Trophoblast cell (in vitro differentiated cells and primary cell): ENCODE measurements at regions not wholly inside any gene's neighbourhood (a gene's known extent, or its start where the extent isn't known, plus 50 kb on each side); places are given as distances from the start of the nearest gene placed in this dataset.

ENCODE experiments used
- DNase-seq, 2 donors: peaks; one replicate each; pipeline ENCODE4 v3.0.0-alpha.2; 2016
- H2AFZ ChIP-seq: 2 replicates; pipeline ENCODE4 v1.6.1; 2013; ENCODE audit warnings: low read length, moderate library complexity, mild to moderate bottlenecking; ENCODE audit not compliant: insufficient read depth, poor library complexity
- H2AK5ac ChIP-seq: 2 replicates; pipeline ENCODE4 v1.6.1; 2013; ENCODE audit warnings: mild to moderate bottlenecking, low read length
- H2BK120ac ChIP-seq: 2 replicates; pipeline ENCODE4 v1.6.1; 2013; ENCODE audit warnings: low read length, mild to moderate bottlenecking, moderate library complexity; ENCODE audit not compliant: insufficient read depth, poor library complexity
- H2BK12ac ChIP-seq: 2 replicates; pipeline ENCODE4 v1.6.1; 2013; ENCODE audit warnings: mild to moderate bottlenecking, low read length, moderate library complexity
- H2BK5ac ChIP-seq: 2 replicates; pipeline ENCODE4 v1.6.1; 2013; ENCODE audit warnings: low read length, low read depth, moderate library complexity, mild to moderate bottlenecking; ENCODE audit not compliant: poor library complexity
- H3K14ac ChIP-seq: 2 replicates; pipeline ENCODE4 v1.6.1; 2013; ENCODE audit warnings: mild to moderate bottlenecking, low read length
- H3K18ac ChIP-seq: 2 replicates; pipeline ENCODE4 v1.6.1; 2013; ENCODE audit warnings: mild to moderate bottlenecking, low read length
- H3K23ac ChIP-seq: 2 replicates; pipeline ENCODE4 v1.6.1; 2013; ENCODE audit warnings: low read length
- H3K27ac ChIP-seq: 2 replicates; pipeline ENCODE4 v1.5.1; 2013; ENCODE audit warnings: low read depth, mild to moderate bottlenecking, inconsistent platforms, low read length, moderate library complexity
- H3K27me3 ChIP-seq: 2 replicates; pipeline ENCODE4 v1.6.1; 2013; ENCODE audit warnings: inconsistent platforms, mild to moderate bottlenecking, low read length, moderate library complexity; ENCODE audit not compliant: insufficient read depth
- H3K36me3 ChIP-seq, 2 experiments: 1 replicate in 1 of 2; 2 replicates in 1 of 2; pipeline ENCODE4 v1.6.1; 2013; ENCODE audit warnings: low read length in 2 of 2, mild to moderate bottlenecking in 2 of 2, moderate library complexity in 1 of 2; ENCODE audit not compliant: insufficient read depth in 2 of 2, control insufficient read depth in 1 of 2
- H3K4ac ChIP-seq: 2 replicates; pipeline ENCODE4 v1.6.1; 2013; ENCODE audit warnings: low read depth, mild to moderate bottlenecking, low read length, moderate library complexity
- H3K4me1 ChIP-seq, 2 experiments: 1 replicate in 1 of 2; 2 replicates in 1 of 2; pipeline ENCODE4 v1.6.1; 2013; ENCODE audit warnings: low read length in 2 of 2, mild to moderate bottlenecking in 2 of 2, moderate library complexity in 1 of 2; ENCODE audit not compliant: insufficient read depth in 2 of 2, control insufficient read depth in 1 of 2
- H3K4me2 ChIP-seq: 2 replicates; pipeline ENCODE4 v1.6.1; 2013; ENCODE audit warnings: inconsistent platforms, mild to moderate bottlenecking, low read length, moderate library complexity
- H3K4me3 ChIP-seq: 2 replicates; pipeline ENCODE4 v1.5.1; 2013; ENCODE audit warnings: mild to moderate bottlenecking, low read depth, low read length, inconsistent platforms
- H3K79me1 ChIP-seq: one replicate; pipeline ENCODE4 v1.6.1; 2013; ENCODE audit warnings: low read length
- H3K79me2 ChIP-seq: 2 replicates; pipeline ENCODE4 v1.6.1; 2013; ENCODE audit warnings: low read length, mild to moderate bottlenecking; ENCODE audit not compliant: control insufficient read depth, insufficient read depth, poor library complexity
- H3K9ac ChIP-seq: 2 replicates; pipeline ENCODE4 v1.6.1; 2013; ENCODE audit warnings: mild to moderate bottlenecking, low read length
- H3K9me3 ChIP-seq: 2 replicates; pipeline ENCODE4 v1.6.1; 2013; ENCODE audit warnings: low read depth, mild to moderate bottlenecking, control low read depth, inconsistent platforms, low read length; ENCODE audit not compliant: insufficient read depth
- H4K12ac ChIP-seq: 2 replicates; pipeline ENCODE4 v1.6.1; 2013; ENCODE audit warnings: low read depth, mild to moderate bottlenecking, low read length, moderate library complexity
- H4K8ac ChIP-seq: 2 replicates; pipeline ENCODE4 v1.6.1; 2013; ENCODE audit warnings: low read depth, mild to moderate bottlenecking, low read length, moderate library complexity
- H4K91ac ChIP-seq: one replicate; pipeline ENCODE4 v1.6.1; 2013; ENCODE audit warnings: low read depth, mild to moderate bottlenecking, low read length, moderate library complexity
- WGBS: extraction: QIAGEN DNeasy Blood & Tissue Kit; methylation state at CpG from one replicate; pipeline ENCODE4 v1.1.7; 2013; ENCODE audit warnings: missing lambda C conversion rate; ENCODE audit not compliant: insufficient read length, insufficient coverage; ENCODE audit errors: extremely low coverage; 5-methylcytosine and 5-hydroxymethylcytosine counted together

GRCh38 chr9:38285236-38285635 lies 107.3 kb upstream of the ALDH1B1 start:
- no peak overlapping the region for H4K91ac ChIP-seq
- no peak overlapping the region for H4K8ac ChIP-seq
- H3K18ac ChIP-seq: no peak overlapping the region
- H3K14ac ChIP-seq: no peak overlapping the region
- H3K4me2 ChIP-seq: no peak overlapping the region
- no peaks in the 10 kb centered on the region for H3K79me2 ChIP-seq
- H2AK5ac ChIP-seq: no peak overlapping the region
- no peak overlapping the region for H4K12ac ChIP-seq
- no peak overlapping the region for H3K27ac ChIP-seq
- no peak overlapping the region for H3K9ac ChIP-seq
- no peak overlapping the region for H3K23ac ChIP-seq
- peaks cover 3 to 6% of the 10 kb centered on the region in 2 experiments for H3K4me1 ChIP-seq
- no peak overlapping the region for H2BK5ac ChIP-seq
- no peaks in the 10 kb centered on the region for H3K27me3 ChIP-seq
- H3K4me3 ChIP-seq: no peak overlapping the region
- WGBS: no CpG with 5 or more reads among the region's 2 CpGs
- no peak for DNase-seq
- H2BK120ac ChIP-seq: no peak overlapping the region
- H2BK12ac ChIP-seq: no peak overlapping the region
- H3K36me3 ChIP-seq: no peaks in the 10 kb centered on the region
- no peak overlapping the region for H2AFZ ChIP-seq
- no peaks in the 10 kb centered on the region for H3K79me1 ChIP-seq
- H3K4ac ChIP-seq: no peak overlapping the region
- no peaks in the 10 kb centered on the region for H3K9me3 ChIP-seq

- no CpG with 5 or more reads among the region's 10 CpGs for WGBS
- no peak for DNase-seq
Observed at GRCh38 chr9:38284588-38285051, 107.9 kb upstream of the ALDH1B1 start.

GRCh38 chr9:38284039-38284575 lies 108.4 kb upstream of the ALDH1B1 start:
- Histone ChIP-seq H3K4me3 (no peak overlapping the region), H3K79me2 (no peaks in the 10 kb centered on the region), H3K36me3 (no peaks in the 10 kb centered on the region), H2BK12ac (no peak overlapping the region), H2AFZ (no peak overlapping the region), H4K8ac (no peak overlapping the region), H3K27me3 (no peaks in the 10 kb centered on the region), H3K23ac (no peak overlapping the region), H2BK5ac (no peak overlapping the region), H3K18ac (no peak overlapping the region), H3K14ac (no peak overlapping the region), H3K9me3 (no peaks in the 10 kb centered on the region), H3K27ac (no peak overlapping the region), H4K91ac (no peak overlapping the region), H3K9ac (no peak overlapping the region), H3K4me2 (no peak overlapping the region), H3K79me1 (no peaks in the 10 kb centered on the region), H2AK5ac (no peak overlapping the region), H2BK120ac (no peak overlapping the region), H4K12ac (no peak overlapping the region), H3K4me1 (peaks cover 3 to 6% of the 10 kb centered on the region in 2 experiments), H3K4ac (no peak overlapping the region)
- DNase-seq: no peak
- WGBS: no CpG with 5 or more reads among the region's 9 CpGs

More at GRCh38 chr9:38284588-38285051, 107.9 kb upstream of the ALDH1B1 start:
- H3K79me2 ChIP-seq: no peaks in the 10 kb centered on the region
- H3K9me3 ChIP-seq: no peaks in the 10 kb centered on the region
- no peaks in the 10 kb centered on the region for H3K79me1 ChIP-seq
- H3K18ac ChIP-seq: no peak overlapping the region
- no peak overlapping the region for H4K12ac ChIP-seq
- H3K36me3 ChIP-seq: no peaks in the 10 kb centered on the region
- H3K27me3 ChIP-seq: no peaks in the 10 kb centered on the region
- no peak overlapping the region for H2BK12ac ChIP-seq
- H3K23ac ChIP-seq: no peak overlapping the region
- H2AK5ac ChIP-seq: no peak overlapping the region
- H3K27ac ChIP-seq: no peak overlapping the region
- no peak overlapping the region for H3K4me2 ChIP-seq
- no peak overlapping the region for H3K14ac ChIP-seq
- H2AFZ ChIP-seq: no peak overlapping the region
- H3K4ac ChIP-seq: no peak overlapping the region
- H2BK120ac ChIP-seq: no peak overlapping the region
- peaks cover 3 to 6% of the 10 kb centered on the region in 2 experiments for H3K4me1 ChIP-seq
- H3K4me3 ChIP-seq: no peak overlapping the region
- H2BK5ac ChIP-seq: no peak overlapping the region
- no peak overlapping the region for H4K91ac ChIP-seq
- no peak overlapping the region for H4K8ac ChIP-seq
- no peak overlapping the region for H3K9ac ChIP-seq

GRCh38 chr9:38282756-38283155 lies 109.7 kb upstream of the ALDH1B1 start:
- H2BK120ac ChIP-seq: no peak overlapping the region
- no peak overlapping the region for H3K18ac ChIP-seq
- H4K91ac ChIP-seq: no peak overlapping the region
- no peaks in the 10 kb centered on the region for H3K79me2 ChIP-seq
- H3K4ac ChIP-seq: no peak overlapping the region
- no peak overlapping the region for H2BK5ac ChIP-seq
- no peak overlapping the region for H4K12ac ChIP-seq
- H3K23ac ChIP-seq: no peak overlapping the region
- H2AK5ac ChIP-seq: no peak overlapping the region
- H4K8ac ChIP-seq: no peak overlapping the region
- no peaks in the 10 kb centered on the region for H3K27me3 ChIP-seq
- H3K79me1 ChIP-seq: no peaks in the 10 kb centered on the region
- no peak overlapping the region for H3K14ac ChIP-seq
- H3K9me3 ChIP-seq: no peaks in the 10 kb centered on the region
- H3K4me3 ChIP-seq: no peak overlapping the region
- no peak overlapping the region for H2BK12ac ChIP-seq
- H3K4me1 ChIP-seq: peaks cover 3 to 6% of the 10 kb centered on the region in 2 experiments
- DNase-seq: no peak
- WGBS: no CpG with 5 or more reads among the region's 4 CpGs
- no peak overlapping the region for H3K27ac ChIP-seq
- no peak overlapping the region for H2AFZ ChIP-seq
- H3K36me3 ChIP-seq: no peaks in the 10 kb centered on the region
- H3K4me2 ChIP-seq: no peak overlapping the region
- H3K9ac ChIP-seq: no peak overlapping the region
